ENCODE measurements at regions not wholly inside any gene's neighbourhood (a gene's known extent, or its start where the extent isn't known, plus 50 kb on each side); places are given as distances from the start of the nearest gene placed in this dataset.

GRCh38 chr13:87280139-87280538 is 391.0 kb upstream of the SLITRK5 start:
- Histone ChIP-seq H3K27me3 (no peaks in the 10 kb centered on the region), H3K9me3 (no peaks in the 10 kb centered on the region), H3K36me3 (no peaks in the 10 kb centered on the region), H3K4me3 (no peak overlapping the region), H3K27ac (no peak overlapping the region), H3K4me1 (ENCODE audit: insufficient read depth) (no peaks in the 10 kb centered on the region)
- WGBS, 3 donors = 59 to 65% (median 63%) methylated on average over 4 of the region's 4 CpGs
- no peak for DNase-seq
- TF ChIP-seq, protein P1, sequence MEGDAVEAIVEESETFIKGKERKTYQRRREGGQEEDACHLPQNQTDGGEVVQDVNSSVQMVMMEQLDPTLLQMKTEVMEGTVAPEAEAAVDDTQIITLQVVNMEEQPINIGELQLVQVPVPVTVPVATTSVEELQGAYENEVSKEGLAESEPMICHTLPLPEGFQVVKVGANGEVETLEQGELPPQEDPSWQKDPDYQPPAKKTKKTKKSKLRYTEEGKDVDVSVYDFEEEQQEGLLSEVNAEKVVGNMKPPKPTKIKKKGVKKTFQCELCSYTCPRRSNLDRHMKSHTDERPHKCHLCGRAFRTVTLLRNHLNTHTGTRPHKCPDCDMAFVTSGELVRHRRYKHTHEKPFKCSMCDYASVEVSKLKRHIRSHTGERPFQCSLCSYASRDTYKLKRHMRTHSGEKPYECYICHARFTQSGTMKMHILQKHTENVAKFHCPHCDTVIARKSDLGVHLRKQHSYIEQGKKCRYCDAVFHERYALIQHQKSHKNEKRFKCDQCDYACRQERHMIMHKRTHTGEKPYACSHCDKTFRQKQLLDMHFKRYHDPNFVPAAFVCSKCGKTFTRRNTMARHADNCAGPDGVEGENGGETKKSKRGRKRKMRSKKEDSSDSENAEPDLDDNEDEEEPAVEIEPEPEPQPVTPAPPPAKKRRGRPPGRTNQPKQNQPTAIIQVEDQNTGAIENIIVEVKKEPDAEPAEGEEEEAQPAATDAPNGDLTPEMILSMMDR (IDR thresholded peaks at IDR 0.05) = no peak
- no peak for TF ChIP-seq EP300 (IDR thresholded peaks at IDR 0.05)
- no peak for TF ChIP-seq POLR2A (IDR thresholded peaks at IDR 0.05)
- intact Hi-C loops (cut with DNase I) = no loop called here

DNA sequence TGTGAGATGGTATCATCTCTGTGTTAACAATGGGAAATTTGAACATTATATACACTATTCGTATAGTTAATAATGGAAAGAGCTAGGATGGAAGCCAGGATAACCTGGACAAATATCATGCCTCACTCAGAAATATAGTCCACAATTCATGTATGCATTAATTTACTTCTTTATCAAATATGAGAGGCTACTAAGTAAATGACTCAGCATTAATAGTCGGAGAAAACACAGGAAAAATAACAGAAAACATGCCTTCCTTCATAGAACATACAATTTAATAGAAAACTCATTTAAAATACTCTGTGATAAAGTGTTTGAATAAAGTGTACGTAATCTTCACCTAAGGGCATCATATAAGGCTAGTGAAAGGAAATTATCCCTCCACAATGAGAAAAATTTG is 383.4 kb upstream of the SLITRK5 start:
- no peaks in the 10 kb centered on the region for H3K9me3 ChIP-seq
- no peak overlapping the region for H3K27ac ChIP-seq
- H3K27me3 ChIP-seq = no peaks in the 10 kb centered on the region
- H3K36me3 ChIP-seq = no peaks in the 10 kb centered on the region
- H3K4me3 ChIP-seq = no peak overlapping the region
- 73 to 83% (median 78%) methylated on average over 3 of the region's 3 CpGs for WGBS, 3 donors
- intact Hi-C loops (cut with DNase I) = no loop called here
- no peaks in the 10 kb centered on the region for H3K4me1 ChIP-seq (ENCODE audit: insufficient read depth)
- TF ChIP-seq, protein P1 (IDR thresholded peaks at IDR 0.05) = no peak
- TF ChIP-seq POLR2A (IDR thresholded peaks at IDR 0.05) (no peak), EP300 (IDR thresholded peaks at IDR 0.05) (no peak)
- DNase-seq = no peak

GRCh38 chr13:87295636-87296035 is 375.5 kb upstream of the SLITRK5 start:
- Histone ChIP-seq H3K27ac (no peak overlapping the region), H3K4me1 (ENCODE audit: insufficient read depth) (no peaks in the 10 kb centered on the region), H3K36me3 (no peaks in the 10 kb centered on the region), H3K27me3 (no peaks in the 10 kb centered on the region), H3K9me3 (no peaks in the 10 kb centered on the region), H3K4me3 (no peak overlapping the region)
- intact Hi-C loops (cut with DNase I) = no loop called here
- no peak for TF ChIP-seq POLR2A (IDR thresholded peaks at IDR 0.05)
- TF ChIP-seq, protein P1 (IDR thresholded peaks at IDR 0.05) = no peak
- no peak for TF ChIP-seq EP300 (IDR thresholded peaks at IDR 0.05)
- DNase-seq = no peak

GRCh38 chr13:87302034-87302433 is 369.1 kb upstream of the SLITRK5 start:
- no peak overlapping the region for H3K27ac ChIP-seq
- no peaks in the 10 kb centered on the region for H3K36me3 ChIP-seq
- intact Hi-C loops (cut with DNase I) = no loop called here
- TF ChIP-seq, protein P1 (IDR thresholded peaks at IDR 0.05) = no peak
- TF ChIP-seq EP300 (IDR thresholded peaks at IDR 0.05) (no peak), POLR2A (IDR thresholded peaks at IDR 0.05) (no peak)
- H3K4me1 ChIP-seq (ENCODE audit: insufficient read depth) = no peaks in the 10 kb centered on the region
- H3K9me3 ChIP-seq = no peaks in the 10 kb centered on the region
- 69 to 78% (median 77%) methylated on average over 3 of the region's 3 CpGs for WGBS, 3 donors
- no peak overlapping the region for H3K4me3 ChIP-seq
- H3K27me3 ChIP-seq = no peaks in the 10 kb centered on the region
- DNase-seq = no peak

DNA sequence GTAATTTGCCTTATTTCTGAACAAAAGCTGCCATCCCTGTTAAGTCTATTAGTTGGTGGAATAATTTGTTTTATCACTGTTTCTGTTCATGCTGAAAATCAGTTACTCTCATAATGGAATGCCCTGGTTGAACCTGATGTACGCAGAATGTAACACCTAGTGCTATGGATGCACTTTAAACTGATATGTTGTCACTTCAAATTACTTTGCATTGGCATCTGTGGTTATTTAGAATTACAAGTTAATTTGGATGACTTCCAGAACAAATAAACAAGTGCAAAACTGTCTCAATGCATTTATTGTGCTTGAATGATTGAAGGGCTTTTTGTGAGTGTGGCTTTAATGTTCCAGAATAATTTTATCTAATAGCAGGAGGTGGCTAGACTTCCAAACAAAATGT is 368.2 kb upstream of the SLITRK5 start:
- H3K36me3 ChIP-seq = no peaks in the 10 kb centered on the region
- no peaks in the 10 kb centered on the region for H3K4me1 ChIP-seq (ENCODE audit: insufficient read depth)
- no peak overlapping the region for H3K4me3 ChIP-seq
- WGBS, 3 donors = 80 to 88% (median 86%) methylated on average over 1 of the region's 1 CpG
- intact Hi-C loops (cut with DNase I) = no loop called here
- no peak overlapping the region for H3K27ac ChIP-seq
- H3K9me3 ChIP-seq = no peaks in the 10 kb centered on the region
- no peaks in the 10 kb centered on the region for H3K27me3 ChIP-seq
- no peak for DNase-seq
- TF ChIP-seq EP300 (IDR thresholded peaks at IDR 0.05) = no peak
- TF ChIP-seq, protein P1 (IDR thresholded peaks at IDR 0.05) = no peak

Measured in ovary (tissue), 7 donors.